HG03432 (cell line): ENCODE measurements at regions not wholly inside any gene's neighbourhood (a gene's known extent, or its start where the extent isn't known, plus 50 kb on each side); places are given as distances from the start of the nearest gene placed in this dataset.

Experiments used
- ATAC-seq: cut with Tn5 transposase; IDR thresholded peaks from one replicate; pipeline ENCODE4 v1.9.1; 2021; ENCODE audit warnings: mild to moderate bottlenecking, moderate library complexity; ENCODE audit not compliant: unreplicated experiment

GRCh38 chr3:13158408-13158807 lies 85.2 kb upstream of the IQSEC1 start:
- ATAC-seq: no peak

GRCh38 chr3:13157986-13158385 lies 84.8 kb upstream of the IQSEC1 start:
- no peak for ATAC-seq

- no peak for ATAC-seq
Observed at GRCh38 chr3:13152826-13153710, 79.8 kb upstream of the IQSEC1 start.

DNA sequence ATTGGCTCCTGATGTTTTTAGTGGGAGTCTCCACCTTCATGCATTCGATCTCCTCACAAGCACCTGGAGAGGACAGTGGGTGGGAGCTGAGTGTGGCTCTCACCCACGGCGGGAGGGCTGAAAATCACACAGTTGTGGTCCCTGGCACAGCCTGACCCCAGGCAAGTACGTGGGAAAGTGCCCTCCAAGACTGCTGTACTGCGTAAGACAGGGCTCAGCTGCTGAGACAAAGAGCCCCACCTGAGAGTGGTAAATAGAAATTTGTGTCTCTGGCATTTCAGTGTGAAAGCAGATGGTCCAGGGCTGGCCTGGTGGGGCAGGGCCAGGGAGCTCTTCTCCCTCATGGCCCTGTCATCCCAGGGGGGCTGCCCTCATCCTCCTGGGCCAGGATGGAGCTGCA lies 77.4 kb upstream of the IQSEC1 start:
- no peak for ATAC-seq

DNA sequence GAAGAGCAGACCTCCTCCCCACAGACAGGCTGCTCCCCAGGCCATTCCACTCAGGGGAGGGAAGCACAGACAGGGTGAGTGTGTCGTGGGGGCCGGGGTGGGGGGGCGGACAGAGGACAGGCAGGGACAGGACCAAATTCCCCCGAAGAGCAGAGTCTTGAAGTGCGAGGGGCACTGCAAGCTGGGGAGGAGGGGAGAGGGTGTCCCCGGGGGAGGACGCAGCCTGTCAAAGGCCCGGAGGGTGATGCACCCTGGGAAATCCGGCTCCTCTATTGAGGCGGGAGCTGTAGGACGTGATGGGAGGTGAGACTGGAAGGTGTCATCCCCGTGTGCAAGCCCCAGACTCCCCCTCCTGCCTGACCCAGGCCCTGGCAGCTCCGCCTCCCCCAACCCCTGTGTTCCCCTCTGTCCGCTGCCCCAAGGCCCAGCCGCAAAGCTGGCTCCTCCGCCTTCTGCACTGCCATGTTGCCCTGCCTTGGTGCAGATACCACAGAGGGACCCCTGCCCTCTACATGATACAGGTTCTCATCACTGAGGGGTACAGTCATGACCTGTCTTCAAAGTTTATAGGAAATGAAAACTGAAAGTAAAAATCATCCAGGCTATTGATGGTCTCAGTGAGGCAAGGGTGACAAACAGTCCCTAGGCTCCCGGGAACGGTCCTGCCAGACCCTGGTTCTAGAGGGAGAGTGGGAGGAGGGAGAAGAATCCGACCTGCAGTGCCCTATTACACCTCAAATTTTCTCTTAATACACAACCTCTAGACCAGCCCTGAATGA lies 76.3 kb upstream of the IQSEC1 start:
- no peak for ATAC-seq

GRCh38 chr3:13148561-13149329 lies 75.5 kb upstream of the IQSEC1 start:
- no peak for ATAC-seq

DNA sequence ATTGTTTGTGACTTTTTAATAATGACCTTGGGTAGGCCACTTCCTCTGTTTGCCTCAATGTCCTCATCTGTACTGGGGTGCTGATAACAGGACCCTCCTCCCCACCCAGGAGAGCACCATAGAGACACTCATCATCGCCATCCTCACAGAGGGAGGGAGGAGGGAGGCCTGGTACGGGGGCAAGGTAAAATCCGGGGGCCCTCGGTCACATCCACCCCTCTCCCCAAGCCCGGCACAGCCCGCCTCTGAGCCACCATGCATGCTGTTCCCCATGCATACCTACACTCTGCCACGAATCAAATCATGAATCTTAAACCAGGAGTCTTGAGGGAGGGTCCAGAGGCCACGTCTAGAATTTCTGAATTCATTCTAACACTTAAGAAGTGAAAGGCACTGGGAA lies 74.9 kb upstream of the IQSEC1 start:
- ATAC-seq: no peak

DNA sequence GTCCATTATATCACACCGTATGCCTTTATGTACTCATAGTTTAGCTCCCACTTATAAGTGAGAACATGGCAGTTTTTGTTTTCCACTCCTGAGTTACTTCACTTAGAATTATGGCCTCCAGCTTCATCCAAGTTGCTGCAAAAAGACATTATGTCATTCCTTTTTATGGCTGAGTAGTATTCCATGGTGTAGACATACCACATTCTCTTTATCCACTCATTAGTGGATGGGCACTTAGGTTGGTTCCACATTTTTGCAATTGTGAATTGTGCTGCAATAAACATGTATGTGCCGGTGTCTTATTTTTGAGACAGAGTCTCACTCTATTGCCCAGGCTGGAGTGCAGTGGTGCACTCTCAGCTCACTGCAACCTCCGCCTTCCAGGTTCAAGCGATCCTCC lies 74.1 kb upstream of the IQSEC1 start:
- no peak for ATAC-seq

GRCh38 chr3:13146643-13147143 lies 73.5 kb upstream of the IQSEC1 start:
- no peak for ATAC-seq

GRCh38 chr3:13145826-13146642 lies 72.8 kb upstream of the IQSEC1 start:
- no peak for ATAC-seq

GRCh38 chr3:13145131-13145825 lies 72.0 kb upstream of the IQSEC1 start:
- no peak for ATAC-seq

DNA sequence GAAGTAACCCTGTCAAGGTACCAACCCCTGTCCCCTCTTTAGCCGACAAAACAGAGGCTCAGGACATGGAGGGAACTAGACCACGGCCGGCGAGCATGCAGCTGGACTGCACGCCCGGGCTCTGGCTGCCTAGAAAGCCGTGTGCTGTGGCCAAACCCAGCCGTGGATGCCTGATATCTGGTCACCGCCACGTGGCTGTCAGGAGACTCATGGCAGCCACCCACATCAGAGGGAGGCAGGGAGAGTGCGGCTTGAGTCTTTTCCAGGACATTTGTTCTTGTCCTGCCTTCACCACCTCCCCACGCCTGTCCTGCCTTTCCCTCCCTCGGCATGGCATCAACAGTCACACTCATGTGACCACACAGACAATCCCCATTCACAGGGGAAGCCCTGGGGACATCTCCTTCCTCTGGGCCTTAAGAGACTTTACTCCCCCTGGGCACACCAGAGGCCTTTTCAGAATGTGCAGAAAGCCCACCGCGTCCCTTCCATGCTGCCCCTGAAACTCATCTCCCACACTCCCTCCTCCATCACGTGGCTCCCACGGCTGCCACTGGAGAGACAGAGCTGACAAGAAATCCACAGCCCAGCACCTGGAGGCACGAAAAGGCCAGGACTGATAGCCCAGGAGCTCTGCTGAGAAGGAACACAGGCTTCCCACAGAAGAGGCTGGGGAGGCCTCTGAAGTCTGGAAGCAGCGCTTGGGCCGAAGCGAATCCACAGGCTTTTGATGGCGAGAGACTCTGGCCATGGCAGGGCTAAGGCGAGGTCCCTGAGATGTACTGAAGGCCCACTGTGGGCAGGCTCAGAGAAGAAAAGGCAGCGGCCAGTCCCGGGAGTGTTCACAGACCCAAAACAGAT lies 71.2 kb upstream of the IQSEC1 start:
- no peak for ATAC-seq

DNA sequence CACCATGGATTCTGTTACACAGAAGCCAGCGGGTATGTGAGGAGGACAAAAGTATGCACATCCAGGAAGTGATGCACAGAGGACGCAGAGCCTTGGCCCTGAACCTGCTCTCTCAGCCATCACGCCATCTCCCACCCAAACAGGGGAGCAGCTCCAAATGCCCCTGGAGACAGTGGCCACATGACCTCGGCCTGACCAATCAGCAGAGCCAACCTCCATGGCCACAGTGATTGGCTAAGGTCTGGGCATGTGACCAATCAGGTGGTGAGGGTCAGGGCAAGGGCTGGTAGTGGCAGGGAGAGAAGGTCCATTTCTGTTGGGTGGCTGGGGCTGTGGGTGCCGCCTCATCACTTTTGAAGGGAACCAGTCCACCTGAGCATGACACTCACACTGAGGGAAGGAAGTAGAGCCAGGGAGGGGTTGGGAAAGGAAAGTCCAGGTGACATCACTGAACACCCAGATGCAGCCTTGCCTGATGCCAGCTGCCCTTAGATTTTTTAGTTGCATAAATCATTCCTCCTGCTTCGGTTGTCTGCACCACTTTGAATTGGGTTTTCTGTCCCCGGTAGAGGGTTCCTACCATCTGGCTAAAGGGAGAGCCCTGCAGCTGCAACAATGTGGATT lies 70.3 kb upstream of the IQSEC1 start:
- ATAC-seq: no peak

DNA sequence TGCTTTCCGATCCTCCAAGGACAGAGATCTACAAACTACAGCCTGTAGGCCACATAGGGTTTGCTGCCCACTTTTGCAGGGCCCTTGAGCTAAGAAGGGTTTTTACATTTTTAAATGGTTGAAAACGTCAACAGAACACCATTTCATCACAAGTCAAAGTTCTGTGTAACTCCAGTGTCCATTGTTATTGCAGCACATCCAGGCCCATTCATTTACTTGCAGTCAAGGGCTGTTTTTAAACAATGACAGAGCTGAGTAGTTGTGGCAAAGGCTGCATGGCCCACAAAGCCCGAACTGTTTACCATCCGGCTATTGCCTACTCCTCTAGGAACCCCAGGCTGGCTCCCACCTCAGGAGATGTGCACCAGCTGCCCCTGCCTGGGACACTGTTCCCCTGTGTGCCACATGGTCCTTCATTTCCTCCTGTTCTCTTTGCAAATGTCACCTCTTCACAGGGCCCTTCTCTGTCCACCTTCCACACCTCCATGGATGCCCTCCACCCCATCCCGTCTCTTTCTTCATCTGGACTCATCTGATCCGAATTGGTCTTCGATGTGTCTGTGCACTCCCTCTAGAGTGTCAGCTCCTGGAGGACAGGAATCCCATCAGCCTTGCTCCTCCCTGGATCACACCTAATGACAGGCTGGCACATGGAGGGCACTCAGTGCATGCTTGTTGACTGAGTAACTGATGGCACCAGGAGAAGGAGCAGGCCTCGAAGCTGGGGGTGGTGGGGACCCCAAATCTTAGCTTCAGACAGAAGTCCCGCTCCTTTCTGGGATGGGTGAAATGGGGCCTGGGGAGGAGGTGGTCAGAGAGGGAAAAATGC lies 69.5 kb upstream of the IQSEC1 start:
- ATAC-seq: no peak

DNA sequence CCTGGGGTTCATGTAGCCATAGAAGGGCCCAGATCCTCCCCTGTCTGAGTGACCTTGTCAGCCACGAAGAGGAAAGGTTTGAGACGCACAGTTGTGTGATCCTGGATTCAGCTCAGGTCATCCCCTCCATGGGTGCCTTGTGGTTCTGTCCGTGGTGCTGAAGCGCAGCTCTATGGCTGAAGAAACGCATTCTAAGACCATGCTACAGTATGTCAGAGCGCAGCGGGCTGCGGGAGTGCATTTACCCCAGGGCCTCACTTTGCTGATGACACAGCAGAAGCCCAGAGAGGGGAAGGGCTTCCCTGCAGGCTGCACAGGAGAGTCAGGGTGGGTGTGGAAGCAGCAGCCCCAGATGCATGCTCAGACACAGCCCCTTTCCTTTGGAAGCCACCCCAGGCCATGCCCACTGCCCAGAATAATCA lies 68.8 kb upstream of the IQSEC1 start:
- ATAC-seq: no peak

DNA sequence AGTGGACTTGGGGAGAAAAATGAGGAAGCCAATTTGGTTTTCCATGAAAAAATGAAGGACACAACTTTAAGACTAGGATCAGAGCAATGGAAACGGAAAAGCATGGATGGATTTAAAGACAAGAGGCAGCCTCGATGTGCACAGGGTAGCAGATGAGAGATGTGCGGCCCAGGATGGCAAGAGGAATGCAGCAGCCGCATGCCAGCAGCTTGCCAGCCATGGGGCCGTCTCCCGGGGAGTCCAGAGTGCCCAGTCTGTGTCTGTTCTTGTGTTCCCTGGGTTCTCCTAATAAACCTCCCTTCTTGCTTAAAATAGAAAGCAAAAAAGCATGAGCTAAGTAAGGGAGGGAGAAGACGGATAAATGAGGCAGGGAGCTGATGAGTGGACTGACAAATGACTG lies 68.0 kb upstream of the IQSEC1 start:
- ATAC-seq: no peak

- no peak for ATAC-seq
Observed at GRCh38 chr3:13140596-13140995, 67.4 kb upstream of the IQSEC1 start.
